ENCODE measurements at regions not wholly inside any gene's neighbourhood (a gene's known extent, or its start where the extent isn't known, plus 50 kb on each side); places are given as distances from the start of the nearest gene placed in this dataset.

- no peak for TF ChIP-seq ZNF281 (CRISPR knock-in tag; IDR thresholded peaks at IDR 0.05)
- no peak for TF ChIP-seq ATF6 (CRISPR knock-in tag; IDR thresholded peaks at IDR 0.05)
- TF ChIP-seq ERG (CRISPR knock-in tag; IDR thresholded peaks at IDR 0.05) = no peak
- TF ChIP-seq HMGXB4 (CRISPR knock-in tag; IDR thresholded peaks at IDR 0.05) = no peak
- TF ChIP-seq E2F5 (CRISPR knock-in tag; IDR thresholded peaks at IDR 0.05) = no peak
- no peak for TF ChIP-seq NR1H2 (CRISPR knock-in tag; IDR thresholded peaks at IDR 0.05)
These were observed 67.8 kb upstream of the SLC24A5 start (continued) for GRCh38 chr15:48052946-48053345.

- Mint-ChIP-seq H3K4me3 (no peak overlapping the region), H3K4me1 (peaks cover 6% of the 10 kb centered on the region), H3K27ac (no peak overlapping the region), H3K9me3 (peaks cover 26% of the 10 kb centered on the region), H3K27me3 (ENCODE audit: low read depth) (peaks cover 3% of the 10 kb centered on the region; the same call in 1 of the 2 replicates), H3K36me3 (peaks cover 17% of the 10 kb centered on the region; the same call in 1 of the 2 replicates)
- ChIA-PET CTCF (no interaction called here), POLR2A (no interaction called here)
- no peak for DNase-seq (ENCODE audit: low spot score)
- no peak for ATAC-seq
- TF ChIP-seq USF2 (CRISPR knock-in tag; IDR thresholded peaks at IDR 0.05) (no peak), JAZF1 (CRISPR knock-in tag; IDR thresholded peaks at IDR 0.05) (no peak), ZBTB43 (CRISPR knock-in tag; IDR thresholded peaks at IDR 0.05) (no peak), ZNF425 (CRISPR knock-in tag; conservative IDR thresholded peaks at IDR 0.05) (no peak), TCF7 (CRISPR knock-in tag; IDR thresholded peaks at IDR 0.05; ENCODE audit: low read depth) (no peak), CBFB (CRISPR knock-in tag; IDR thresholded peaks at IDR 0.05; ENCODE audit: low read depth) (no peak), ZNF532 (CRISPR knock-in tag; IDR thresholded peaks at IDR 0.05; ENCODE audit: borderline replicate concordance) (no peak), ZNF263 (CRISPR knock-in tag; IDR thresholded peaks at IDR 0.05; ENCODE audit: low read depth) (no peak), ATF3 (CRISPR knock-in tag; conservative IDR thresholded peaks at IDR 0.05) (no peak)
These were observed 62.4 kb upstream of the SLC24A5 start for GRCh38 chr15:48058371-48058770.
